ENCODE measurements at regions not wholly inside any gene's neighbourhood (a gene's known extent, or its start where the extent isn't known, plus 50 kb on each side); places are given as distances from the start of the nearest gene placed in this dataset.

DNA sequence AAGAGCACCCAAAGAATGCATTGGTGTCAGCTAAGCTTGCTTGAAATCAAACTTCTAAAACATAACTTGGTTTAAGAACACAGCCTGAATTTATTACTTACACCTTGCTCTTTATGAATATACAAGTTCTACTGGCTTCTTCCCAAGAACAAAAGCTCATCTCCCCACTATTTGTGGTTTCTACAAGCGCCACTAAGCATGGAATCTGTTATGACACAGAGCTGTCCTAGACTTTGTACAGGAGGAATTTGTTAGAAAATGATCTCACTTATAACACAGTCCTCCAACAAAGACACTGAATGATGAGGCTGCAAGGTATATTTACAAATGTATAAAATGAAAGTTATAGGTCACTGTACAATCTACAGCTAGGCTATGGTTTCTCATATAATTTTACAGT, 452.1 kb downstream of the BCAT1 start:
- Mint-ChIP-seq H3K4me3 (no peak overlapping the region), H3K4me1 (no peaks in the 10 kb centered on the region), H3K27ac (no peak overlapping the region), H3K27me3 (no peaks in the 10 kb centered on the region), H3K9me3 (peaks cover 3% of the 10 kb centered on the region), H3K36me3 (ENCODE audit: low read depth) (no peaks in the 10 kb centered on the region)
- ATAC-seq (replicated peaks), result no peak

DNA sequence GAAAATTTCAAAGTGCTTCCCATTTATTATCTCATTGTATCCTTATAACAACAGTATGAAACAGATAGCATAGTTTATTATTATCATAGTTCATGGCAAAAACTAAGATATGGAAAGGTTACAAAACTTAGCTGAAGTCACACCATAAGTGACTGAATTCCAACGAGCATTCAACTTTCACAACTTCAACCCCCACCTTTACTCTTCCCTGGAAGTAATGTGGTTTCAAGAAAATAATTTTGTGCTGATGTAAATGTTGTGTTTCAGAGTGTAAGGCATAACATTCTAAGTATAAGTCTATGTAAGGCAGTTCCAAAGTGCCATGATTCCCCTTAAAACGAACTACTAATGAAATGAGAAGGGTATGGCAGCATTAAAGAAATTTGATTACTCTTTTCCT, 454.5 kb downstream of the BCAT1 start:
- Mint-ChIP-seq H3K9me3 (no peaks in the 10 kb centered on the region), H3K36me3 (ENCODE audit: low read depth) (no peaks in the 10 kb centered on the region), H3K27ac (no peak overlapping the region), H3K4me3 (no peak overlapping the region), H3K4me1 (no peaks in the 10 kb centered on the region), H3K27me3 (no peaks in the 10 kb centered on the region)
- ATAC-seq (replicated peaks), result no peak

DNA sequence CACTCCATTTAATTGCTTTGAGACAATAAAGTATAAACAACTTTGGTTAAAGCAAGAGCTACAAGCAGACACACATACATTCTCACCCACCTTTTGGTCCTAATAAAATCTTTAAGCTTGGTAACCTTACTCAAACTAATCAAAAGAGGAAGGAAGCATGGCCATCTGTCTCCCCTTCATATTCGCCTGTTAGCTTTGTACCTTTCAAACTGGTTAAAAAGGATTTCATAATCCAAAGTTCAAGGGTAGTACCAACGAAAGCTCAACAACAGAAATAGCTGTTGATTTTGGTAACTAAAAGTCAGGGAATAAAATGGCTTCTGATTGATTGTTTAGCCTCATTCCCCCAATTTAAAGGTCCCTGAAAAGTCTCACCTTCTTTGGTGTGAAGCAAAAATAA, 456.9 kb downstream of the BCAT1 start:
- H3K27ac Mint-ChIP-seq, result no peak overlapping the region
- no peaks in the 10 kb centered on the region for H3K4me1 Mint-ChIP-seq
- H3K4me3 Mint-ChIP-seq, result no peak overlapping the region
- no peaks in the 10 kb centered on the region for H3K9me3 Mint-ChIP-seq
- H3K36me3 Mint-ChIP-seq (ENCODE audit: low read depth), result no peaks in the 10 kb centered on the region
- ATAC-seq (replicated peaks), result no peak
- H3K27me3 Mint-ChIP-seq, result no peaks in the 10 kb centered on the region

DNA sequence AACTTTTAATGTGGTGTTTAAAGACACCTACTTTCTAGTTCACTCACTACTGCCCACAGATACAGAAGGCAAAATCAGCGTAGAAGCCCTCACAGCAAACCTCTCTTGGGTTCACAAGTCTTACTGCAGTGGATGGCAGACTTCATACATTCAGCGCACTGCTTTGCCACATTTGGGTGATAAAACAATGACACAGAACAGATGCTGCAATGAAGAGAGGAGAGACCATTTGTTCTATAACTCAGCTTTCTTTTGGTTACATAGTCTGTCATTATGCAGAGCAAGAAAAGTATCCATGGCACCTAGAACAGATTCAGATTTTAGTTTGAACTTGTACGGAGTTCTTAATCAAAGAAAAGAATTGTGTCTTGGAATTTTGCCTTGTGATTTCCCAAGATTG, 459.0 kb downstream of the BCAT1 start:
- no peak for ATAC-seq (replicated peaks)
- no peaks in the 10 kb centered on the region for H3K9me3 Mint-ChIP-seq
- H3K4me1 Mint-ChIP-seq, result no peaks in the 10 kb centered on the region
- no peaks in the 10 kb centered on the region for H3K36me3 Mint-ChIP-seq (ENCODE audit: low read depth)
- no peaks in the 10 kb centered on the region for H3K27me3 Mint-ChIP-seq
- no peak overlapping the region for H3K4me3 Mint-ChIP-seq
- H3K27ac Mint-ChIP-seq, result no peak overlapping the region

DNA sequence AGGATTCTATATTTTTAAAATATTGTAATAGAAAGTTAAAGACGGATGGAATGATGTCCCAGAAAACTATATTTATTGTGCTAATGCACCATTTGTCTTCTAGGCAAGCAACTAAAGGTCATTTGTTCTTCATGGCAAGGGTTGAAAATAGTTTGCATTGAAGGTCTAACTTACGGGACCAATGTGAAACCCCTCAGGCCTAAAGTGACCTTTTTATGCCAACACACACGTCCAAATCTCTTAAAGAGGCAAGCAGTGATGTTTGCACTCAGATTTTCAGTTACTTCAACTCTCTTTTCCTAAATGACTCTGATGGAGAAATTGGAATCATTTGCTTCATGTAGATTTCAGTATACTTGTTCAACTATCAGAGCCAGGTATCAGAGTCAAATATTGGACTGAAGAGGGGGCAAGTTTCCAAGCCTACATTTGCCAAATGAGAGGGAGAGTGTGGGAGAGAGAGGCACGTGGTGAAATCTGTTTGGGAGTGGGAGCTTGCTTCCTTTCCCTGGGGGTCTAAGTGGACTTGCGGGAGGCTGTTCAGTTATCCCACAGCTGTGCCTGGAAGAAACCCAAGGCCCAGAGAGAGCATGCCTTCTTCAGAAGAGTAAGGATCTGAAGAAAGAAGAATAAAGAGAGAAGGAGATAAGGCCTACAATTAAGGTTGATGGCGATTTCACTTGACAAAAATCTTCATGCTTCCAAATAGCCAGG, 459.8 kb downstream of the BCAT1 start:
- Mint-ChIP-seq H3K9me3 (no peaks in the 10 kb centered on the region), H3K4me1 (no peaks in the 10 kb centered on the region)
- no peak for ATAC-seq (replicated peaks)

DNA sequence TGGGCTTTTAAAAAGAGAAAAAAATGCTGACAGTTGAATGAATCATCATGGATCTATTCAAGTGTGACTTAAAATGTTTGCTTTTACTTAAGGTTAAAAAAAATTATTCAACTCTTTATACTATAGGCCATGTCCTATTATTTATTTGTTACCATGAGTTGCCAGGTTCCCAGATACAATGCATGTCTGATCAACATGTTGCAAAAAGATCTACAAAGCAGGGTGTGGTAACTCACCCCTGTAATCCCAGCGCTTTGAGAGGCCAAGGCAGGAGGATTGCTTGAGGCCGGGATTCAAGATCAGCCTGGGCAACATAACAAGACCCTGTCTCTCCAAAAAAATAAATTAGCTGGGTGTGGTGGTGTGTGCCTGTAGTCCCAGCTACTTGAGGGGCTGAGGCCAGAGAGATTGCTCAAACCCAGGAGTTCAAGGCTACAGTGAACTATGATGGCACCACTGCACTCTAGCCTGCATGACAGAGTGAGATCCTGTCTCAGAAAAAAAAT, 460.8 kb downstream of the BCAT1 start:
- Mint-ChIP-seq H3K4me1 (no peaks in the 10 kb centered on the region), H3K36me3 (ENCODE audit: low read depth) (no peaks in the 10 kb centered on the region), H3K27ac (no peak overlapping the region), H3K4me3 (no peak overlapping the region), H3K9me3 (no peaks in the 10 kb centered on the region), H3K27me3 (no peaks in the 10 kb centered on the region)
- ATAC-seq (replicated peaks), result no peak

More for the DNA sequence above, 459.8 kb downstream of the BCAT1 start:
- Mint-ChIP-seq H3K27ac (no peak overlapping the region), H3K27me3 (no peaks in the 10 kb centered on the region), H3K4me3 (no peak overlapping the region), H3K36me3 (ENCODE audit: low read depth) (no peaks in the 10 kb centered on the region)

DNA sequence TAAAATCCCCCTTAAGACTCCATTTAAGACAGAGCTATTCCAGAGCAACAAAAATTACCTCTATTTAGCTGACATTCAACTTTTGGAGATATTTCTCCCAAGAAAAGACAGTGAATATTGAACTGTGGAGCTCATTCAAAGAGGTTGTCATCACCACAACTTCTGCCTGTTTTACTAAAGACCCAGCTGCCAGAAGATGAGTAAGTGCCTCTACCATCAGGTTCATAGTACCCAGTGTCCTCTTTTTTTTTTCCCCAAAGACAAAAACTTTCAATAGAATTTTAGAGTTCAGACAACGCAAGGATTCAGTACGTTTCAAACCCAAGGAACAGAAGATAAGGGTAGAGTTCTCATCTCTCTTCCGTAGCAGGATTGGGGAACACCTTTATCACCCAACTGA, 461.3 kb downstream of the BCAT1 start:
- no peaks in the 10 kb centered on the region for H3K27me3 Mint-ChIP-seq
- no peak overlapping the region for H3K27ac Mint-ChIP-seq
- H3K4me1 Mint-ChIP-seq, result no peaks in the 10 kb centered on the region
- no peaks in the 10 kb centered on the region for H3K9me3 Mint-ChIP-seq
- no peak overlapping the region for H3K4me3 Mint-ChIP-seq
- ATAC-seq (replicated peaks), result no peak
- no peaks in the 10 kb centered on the region for H3K36me3 Mint-ChIP-seq (ENCODE audit: low read depth)

DNA sequence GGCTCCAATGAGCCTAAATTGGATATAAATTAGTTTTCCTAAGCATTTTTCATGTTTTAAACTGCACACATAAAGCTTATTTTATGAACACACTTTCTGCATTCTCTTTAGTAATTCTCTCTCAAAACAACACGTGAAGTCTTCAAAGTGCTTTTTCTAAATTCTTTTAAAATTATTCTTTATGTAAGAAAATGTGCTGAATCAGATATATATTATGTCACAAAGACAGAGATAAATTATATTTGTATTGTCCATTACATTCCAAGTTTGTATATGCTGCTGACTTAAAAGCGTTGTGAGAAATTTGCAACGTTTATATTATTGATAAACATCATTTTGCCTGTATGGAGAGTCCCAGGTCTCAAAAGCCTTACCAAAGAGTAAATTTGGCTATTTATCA, 465.2 kb downstream of the BCAT1 start:
- H3K27ac Mint-ChIP-seq, result no peak overlapping the region
- peaks cover 3% of the 10 kb centered on the region for H3K27me3 Mint-ChIP-seq
- no peaks in the 10 kb centered on the region for H3K36me3 Mint-ChIP-seq (ENCODE audit: low read depth)
- H3K4me3 Mint-ChIP-seq, result no peak overlapping the region
- no peak for ATAC-seq (replicated peaks)
- H3K4me1 Mint-ChIP-seq, result no peaks in the 10 kb centered on the region
- H3K9me3 Mint-ChIP-seq, result peaks cover 4% of the 10 kb centered on the region

DNA sequence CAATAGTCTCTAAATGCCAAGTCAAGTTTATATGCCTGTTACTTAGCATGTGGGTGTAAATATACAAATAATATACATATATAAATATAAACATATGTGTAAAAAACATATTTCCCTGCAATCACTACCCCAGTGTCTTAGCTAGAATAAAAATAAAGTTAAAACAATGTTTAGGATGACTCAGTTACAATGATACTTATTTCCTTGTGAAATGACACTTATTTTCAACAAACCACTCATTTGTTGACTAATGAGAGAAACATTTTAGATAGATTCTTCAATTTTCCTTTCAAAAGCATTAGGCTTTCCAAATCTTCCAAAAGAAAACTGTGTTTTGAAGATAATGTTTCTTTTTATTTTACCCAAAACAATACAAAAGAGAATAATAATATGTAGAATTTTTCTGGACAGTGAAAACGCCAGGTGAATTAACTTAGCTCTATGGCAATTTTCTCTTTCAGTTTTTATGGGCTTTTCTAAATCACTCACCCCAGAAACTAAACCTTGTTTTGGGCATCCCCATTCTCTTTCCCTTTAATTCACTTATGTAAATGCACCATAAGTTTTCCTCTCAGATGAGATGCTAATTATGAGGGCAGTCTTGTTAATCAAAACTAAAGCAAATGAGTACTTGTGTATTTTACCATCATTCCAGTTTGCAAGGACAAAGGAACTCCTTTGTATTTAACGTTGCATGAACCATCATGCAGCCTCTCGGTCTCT, 465.9 kb downstream of the BCAT1 start:
- Mint-ChIP-seq H3K36me3 (ENCODE audit: low read depth) (no peaks in the 10 kb centered on the region), H3K27ac (no peak overlapping the region), H3K27me3 (peaks cover 3% of the 10 kb centered on the region), H3K4me3 (no peak overlapping the region), H3K4me1 (no peaks in the 10 kb centered on the region), H3K9me3 (peaks cover 4% of the 10 kb centered on the region)
- peak; percentile 51 for ATAC-seq (replicated peaks)

DNA sequence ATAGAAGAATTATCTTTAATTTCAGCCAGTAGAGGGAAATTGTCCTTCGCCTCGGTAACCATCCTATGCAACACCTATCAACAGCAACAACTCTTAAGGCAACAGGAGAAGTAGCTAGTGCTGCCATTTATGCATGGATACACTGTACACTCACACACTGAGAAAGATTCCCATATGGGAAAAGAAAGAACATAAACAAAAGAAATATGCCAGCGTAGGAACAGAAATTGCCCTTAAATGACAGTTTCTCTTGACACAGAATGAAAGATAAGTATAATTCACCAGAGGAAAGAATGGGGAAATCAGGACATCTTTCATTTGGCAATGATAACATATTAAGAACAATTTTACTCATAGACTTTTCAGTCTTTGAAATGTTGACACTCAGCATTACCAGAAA, 466.9 kb downstream of the BCAT1 start:
- Mint-ChIP-seq H3K27me3 (peaks cover 3% of the 10 kb centered on the region), H3K4me3 (no peak overlapping the region), H3K36me3 (ENCODE audit: low read depth) (no peaks in the 10 kb centered on the region), H3K9me3 (peaks cover 4% of the 10 kb centered on the region), H3K4me1 (no peaks in the 10 kb centered on the region), H3K27ac (no peak overlapping the region)
- ATAC-seq (replicated peaks), result no peak

DNA sequence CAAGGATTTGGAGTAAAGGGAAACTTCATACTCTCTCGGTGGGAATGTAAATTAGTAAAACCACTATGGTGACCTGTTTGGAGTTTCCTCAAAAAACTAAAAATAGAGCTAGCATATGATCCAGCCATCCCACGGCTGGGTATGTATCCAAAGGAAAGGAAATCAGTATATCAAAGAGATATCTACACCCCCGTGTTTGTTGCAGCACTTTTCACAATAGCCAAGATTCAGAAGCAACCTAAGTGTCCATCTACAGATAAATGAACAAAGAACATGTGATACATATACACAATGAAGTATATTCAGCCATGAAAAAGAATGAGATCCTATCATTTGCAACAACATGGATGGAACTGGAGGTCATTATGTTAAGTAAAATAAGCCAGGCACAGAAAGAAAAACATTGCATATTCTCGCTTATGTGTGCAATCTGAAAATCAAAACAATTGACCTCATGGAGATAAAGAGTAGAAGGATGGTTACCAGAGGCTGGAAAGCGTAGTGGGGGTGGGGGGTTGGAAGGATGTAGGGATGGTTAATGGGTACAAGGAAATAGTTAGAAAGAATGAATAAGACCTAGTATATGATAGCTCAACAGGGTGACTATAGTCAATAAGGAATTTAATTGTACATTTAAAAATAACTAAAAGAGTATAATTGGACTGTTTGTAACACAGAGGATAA, 468.0 kb downstream of the BCAT1 start:
- no peak for ATAC-seq (replicated peaks)
- Mint-ChIP-seq H3K27ac (no peak overlapping the region), H3K27me3 (peaks cover 3% of the 10 kb centered on the region), H3K4me3 (no peak overlapping the region), H3K4me1 (no peaks in the 10 kb centered on the region), H3K9me3 (peaks cover 4% of the 10 kb centered on the region), H3K36me3 (ENCODE audit: low read depth) (no peaks in the 10 kb centered on the region)

DNA sequence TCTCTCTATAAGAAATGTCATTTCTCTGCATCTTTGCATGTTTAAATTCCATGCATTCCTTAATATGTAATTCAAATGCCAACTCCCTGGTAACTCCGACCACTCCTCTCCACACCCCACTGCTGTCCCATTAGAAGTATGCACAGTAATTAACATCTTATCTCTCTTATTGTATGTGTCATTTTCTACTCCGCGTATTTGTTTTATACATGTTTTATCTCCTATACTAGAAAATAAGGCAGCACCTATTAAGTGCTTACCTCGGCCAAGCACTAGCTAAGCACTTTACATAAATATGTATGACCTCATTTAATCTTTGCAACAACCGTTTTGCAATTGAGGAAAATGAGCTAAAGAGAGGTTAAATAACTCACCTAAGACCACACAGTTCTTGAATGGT, 469.8 kb downstream of the BCAT1 start:
- no peak overlapping the region for H3K27ac Mint-ChIP-seq
- no peaks in the 10 kb centered on the region for H3K36me3 Mint-ChIP-seq (ENCODE audit: low read depth)
- peaks cover 3% of the 10 kb centered on the region for H3K27me3 Mint-ChIP-seq
- no peaks in the 10 kb centered on the region for H3K4me1 Mint-ChIP-seq
- no peak overlapping the region for H3K4me3 Mint-ChIP-seq
- peaks cover 4% of the 10 kb centered on the region for H3K9me3 Mint-ChIP-seq
- ATAC-seq (replicated peaks), result no peak

DNA sequence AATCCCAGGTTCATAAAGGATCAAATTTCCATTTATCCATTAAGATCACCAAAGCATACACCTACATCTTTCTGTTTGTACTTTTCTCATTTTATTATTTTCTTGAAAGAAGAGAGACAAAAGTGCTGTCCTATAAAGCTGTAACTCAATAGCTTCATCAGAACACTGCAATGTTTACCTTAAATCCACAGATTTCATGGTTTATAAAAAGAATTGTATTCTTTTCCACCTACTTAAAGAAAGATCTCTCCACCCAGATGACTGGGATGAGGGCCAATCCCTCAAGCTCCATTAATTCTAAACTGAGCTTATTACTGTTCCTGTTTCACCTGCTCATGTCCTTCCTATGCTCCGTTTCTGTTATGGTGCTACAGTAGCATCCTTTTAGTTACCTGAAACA, 470.6 kb downstream of the BCAT1 start:
- no peak for ATAC-seq (replicated peaks)
- peaks cover 4% of the 10 kb centered on the region for H3K9me3 Mint-ChIP-seq
- no peaks in the 10 kb centered on the region for H3K36me3 Mint-ChIP-seq (ENCODE audit: low read depth)
- no peak overlapping the region for H3K4me3 Mint-ChIP-seq
- peaks cover 3% of the 10 kb centered on the region for H3K27me3 Mint-ChIP-seq
- H3K27ac Mint-ChIP-seq, result no peak overlapping the region
- H3K4me1 Mint-ChIP-seq, result no peaks in the 10 kb centered on the region

DNA sequence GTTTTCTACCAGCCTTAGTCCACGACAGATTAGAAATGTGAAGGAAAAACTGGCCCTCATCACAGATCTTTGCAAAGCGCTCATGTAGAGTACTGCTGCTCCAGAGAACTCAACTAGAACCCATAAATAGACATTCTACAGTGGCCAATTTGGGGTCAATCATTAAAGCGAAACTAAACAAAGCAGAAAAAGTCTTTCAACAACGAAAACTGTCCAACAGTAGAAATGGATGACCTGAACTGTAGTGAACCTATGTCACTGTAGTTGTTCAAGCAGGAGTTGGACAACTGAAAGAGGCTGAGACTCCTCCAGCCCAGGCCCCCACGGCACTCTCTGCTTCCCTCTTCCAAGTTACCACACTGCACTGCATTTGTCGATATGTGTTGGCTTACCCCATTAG, 472.6 kb downstream of the BCAT1 start:
- Mint-ChIP-seq H3K27me3 (peaks cover 3% of the 10 kb centered on the region), H3K36me3 (ENCODE audit: low read depth) (no peaks in the 10 kb centered on the region), H3K4me3 (no peak overlapping the region), H3K27ac (no peak overlapping the region), H3K4me1 (no peaks in the 10 kb centered on the region), H3K9me3 (peaks cover 4% of the 10 kb centered on the region)
- no peak for ATAC-seq (replicated peaks)

DNA sequence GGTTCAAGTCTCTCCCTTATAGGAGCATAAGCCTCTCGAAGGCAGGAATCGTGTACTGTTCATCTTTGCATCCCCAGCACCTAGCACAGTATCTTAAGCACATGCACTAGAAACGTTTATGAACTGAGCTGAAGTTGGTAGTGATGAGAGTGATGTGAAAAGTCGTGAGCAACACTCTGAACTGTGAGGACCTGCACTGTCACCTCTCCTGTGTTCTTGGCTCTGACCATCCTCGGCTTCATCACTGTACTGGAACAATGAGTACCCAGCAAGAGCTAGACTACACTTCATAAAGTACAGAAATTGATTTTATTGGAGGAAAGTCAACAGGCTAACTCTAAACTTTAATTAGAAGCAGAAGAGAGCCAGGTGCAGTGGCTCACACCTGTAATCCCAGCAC, 473.6 kb downstream of the BCAT1 start:
- Mint-ChIP-seq H3K27ac (no peak overlapping the region), H3K36me3 (ENCODE audit: low read depth) (no peaks in the 10 kb centered on the region), H3K4me3 (no peak overlapping the region), H3K9me3 (no peaks in the 10 kb centered on the region), H3K4me1 (no peaks in the 10 kb centered on the region), H3K27me3 (no peaks in the 10 kb centered on the region)
- no peak for ATAC-seq (replicated peaks)

All from activated T-helper 17 cell treated with anti-CD3 and anti-CD28 coated beads, Interleukin-2, amount 50 U/mL, for 72 hours (primary cell).